ENCODE measurements at regions not wholly inside any gene's neighbourhood (a gene's known extent, or its start where the extent isn't known, plus 50 kb on each side); places are given as distances from the start of the nearest gene placed in this dataset.
"Not testable (repeated sequence)": the region's sequence is repeated elsewhere in the genome, so short reads cannot be mapped to it uniquely, and the experiment has no call there.

- Histone ChIP-seq H3K4me1 (ENCODE audit: control insufficient read depth, insufficient read depth, low read length) (no peaks in the 10 kb centered on the region), H3K36me3 (ENCODE audit: control insufficient read depth, insufficient read depth, low read length) (no peaks in the 10 kb centered on the region), H3K27ac (ENCODE audit: low read depth, low read length) (no peak overlapping the region), H3K9me3 (ENCODE audit: control insufficient read depth, insufficient read depth, low read length) (peaks cover 2% of the 10 kb centered on the region), H3K27me3 (ENCODE audit: control insufficient read depth, insufficient read depth, low read length) (no peaks in the 10 kb centered on the region), H3K4me3 (ENCODE audit: low read depth, low read length) (no peak overlapping the region)
- DNase-seq (ENCODE audit: low read depth in 4 of 6, low spot score in 6 of 6), result no peak
- 94% methylated on average over 13 of the region's 14 CpGs for WGBS (ENCODE audit: insufficient coverage)
Measured at GRCh38 chr11:97537407-97538150, 1147.8 kb downstream of the JRKL start.

GRCh38 chr11:97544431-97544830, 1154.6 kb downstream of the JRKL start:
- Histone ChIP-seq H3K27ac (ENCODE audit: low read depth, low read length) (no peak overlapping the region), H3K4me3 (ENCODE audit: low read depth, low read length) (no peak overlapping the region), H3K4me1 (ENCODE audit: control insufficient read depth, insufficient read depth, low read length) (no peaks in the 10 kb centered on the region), H3K36me3 (ENCODE audit: control insufficient read depth, insufficient read depth, low read length) (no peaks in the 10 kb centered on the region), H3K9me3 (ENCODE audit: control insufficient read depth, insufficient read depth, low read length) (no peaks in the 10 kb centered on the region), H3K27me3 (ENCODE audit: control insufficient read depth, insufficient read depth, low read length) (no peaks in the 10 kb centered on the region)
- no peak for DNase-seq (ENCODE audit: low read depth in 4 of 6, low spot score in 6 of 6)

GRCh38 chr11:97548280-97548679, 1158.5 kb downstream of the JRKL start:
- Histone ChIP-seq H3K27me3 (ENCODE audit: control insufficient read depth, insufficient read depth, low read length) (no peaks in the 10 kb centered on the region), H3K9me3 (ENCODE audit: control insufficient read depth, insufficient read depth, low read length) (no peaks in the 10 kb centered on the region), H3K36me3 (ENCODE audit: control insufficient read depth, insufficient read depth, low read length) (no peaks in the 10 kb centered on the region), H3K27ac (ENCODE audit: low read depth, low read length) (no peak overlapping the region), H3K4me1 (ENCODE audit: control insufficient read depth, insufficient read depth, low read length) (no peaks in the 10 kb centered on the region), H3K4me3 (ENCODE audit: low read depth, low read length) (no peak overlapping the region)
- DNase-seq (ENCODE audit: low read depth in 4 of 6, low spot score in 6 of 6), result no peak
- whole genome bisulfite sequencing (ENCODE audit: insufficient coverage), result no CpG with 5 or more reads among the region's 2 CpGs

- no peaks in the 10 kb centered on the region for H3K9me3 ChIP-seq (ENCODE audit: control insufficient read depth, insufficient read depth, low read length)
- no peak overlapping the region for H3K4me3 ChIP-seq (ENCODE audit: low read depth, low read length)
- no peaks in the 10 kb centered on the region for H3K27me3 ChIP-seq (ENCODE audit: control insufficient read depth, insufficient read depth, low read length)
- H3K4me1 ChIP-seq (ENCODE audit: control insufficient read depth, insufficient read depth, low read length), result no peaks in the 10 kb centered on the region
- H3K27ac ChIP-seq (ENCODE audit: low read depth, low read length), result no peak overlapping the region
- WGBS (ENCODE audit: insufficient coverage), result no CpG with 5 or more reads among the region's 2 CpGs
- DNase-seq (ENCODE audit: low read depth in 4 of 6, low spot score in 6 of 6), result peak in 1 of 6 donors; percentile 39
- H3K36me3 ChIP-seq (ENCODE audit: control insufficient read depth, insufficient read depth, low read length), result no peaks in the 10 kb centered on the region
Measured at GRCh38 chr11:97557399-97557798, 1167.6 kb downstream of the JRKL start.

GRCh38 chr11:97567801-97568200, 1178.0 kb downstream of the JRKL start:
- Histone ChIP-seq H3K27ac (ENCODE audit: low read depth, low read length) (no peak overlapping the region), H3K27me3 (ENCODE audit: control insufficient read depth, insufficient read depth, low read length) (no peaks in the 10 kb centered on the region), H3K9me3 (ENCODE audit: control insufficient read depth, insufficient read depth, low read length) (no peaks in the 10 kb centered on the region), H3K36me3 (ENCODE audit: control insufficient read depth, insufficient read depth, low read length) (no peaks in the 10 kb centered on the region), H3K4me3 (ENCODE audit: low read depth, low read length) (no peak overlapping the region), H3K4me1 (ENCODE audit: control insufficient read depth, insufficient read depth, low read length) (no peaks in the 10 kb centered on the region)
- WGBS (ENCODE audit: insufficient coverage), result no CpG with 5 or more reads among the region's 1 CpG
- no peak for DNase-seq (ENCODE audit: low read depth in 4 of 6, low spot score in 6 of 6)

- Histone ChIP-seq H3K9me3 (ENCODE audit: control insufficient read depth, insufficient read depth, low read length) (no peaks in the 10 kb centered on the region), H3K4me3 (ENCODE audit: low read depth, low read length) (no peak overlapping the region), H3K4me1 (ENCODE audit: control insufficient read depth, insufficient read depth, low read length) (no peaks in the 10 kb centered on the region), H3K27ac (ENCODE audit: low read depth, low read length) (no peak overlapping the region), H3K27me3 (ENCODE audit: control insufficient read depth, insufficient read depth, low read length) (no peaks in the 10 kb centered on the region), H3K36me3 (ENCODE audit: control insufficient read depth, insufficient read depth, low read length) (no peaks in the 10 kb centered on the region)
- 0% methylated on average over 1 of the region's 3 CpGs for WGBS (ENCODE audit: insufficient coverage)
- DNase-seq (ENCODE audit: low read depth in 4 of 6, low spot score in 6 of 6), result no peak
Measured at GRCh38 chr11:97570636-97571035, 1180.8 kb downstream of the JRKL start.

- H3K4me3 ChIP-seq (ENCODE audit: low read depth, low read length); H3K27ac ChIP-seq (ENCODE audit: low read depth, low read length); H3K9me3 ChIP-seq (ENCODE audit: control insufficient read depth, insufficient read depth, low read length); H3K27me3 ChIP-seq (ENCODE audit: control insufficient read depth, insufficient read depth, low read length); H3K4me1 ChIP-seq (ENCODE audit: control insufficient read depth, insufficient read depth, low read length); DNase-seq (ENCODE audit: low read depth in 4 of 6, low spot score in 6 of 6); H3K36me3 ChIP-seq (ENCODE audit: control insufficient read depth, insufficient read depth, low read length): not testable (repeated sequence)
- 97% methylated on average over 6 of the region's 6 CpGs for WGBS (ENCODE audit: insufficient coverage)
Measured at GRCh38 chr11:97573771-97574170, 1184.0 kb downstream of the JRKL start.

GRCh38 chr11:97574976-97575665, 1185.3 kb downstream of the JRKL start:
- no peaks in the 10 kb centered on the region for H3K36me3 ChIP-seq (ENCODE audit: control insufficient read depth, insufficient read depth, low read length)
- H3K27me3 ChIP-seq (ENCODE audit: control insufficient read depth, insufficient read depth, low read length), result no peaks in the 10 kb centered on the region
- no peak for DNase-seq (ENCODE audit: low read depth in 4 of 6, low spot score in 6 of 6)
- H3K27ac ChIP-seq (ENCODE audit: low read depth, low read length), result no peak overlapping the region
- no peak overlapping the region for H3K4me3 ChIP-seq (ENCODE audit: low read depth, low read length)
- no peaks in the 10 kb centered on the region for H3K4me1 ChIP-seq (ENCODE audit: control insufficient read depth, insufficient read depth, low read length)
- no CpG with 5 or more reads among the region's 3 CpGs for WGBS (ENCODE audit: insufficient coverage)
- no peaks in the 10 kb centered on the region for H3K9me3 ChIP-seq (ENCODE audit: control insufficient read depth, insufficient read depth, low read length)

GRCh38 chr11:97607291-97608000, 1217.6 kb downstream of the JRKL start:
- peak in 1 of 6 donors; percentile 13 for DNase-seq (ENCODE audit: low read depth in 4 of 6, low spot score in 6 of 6)
- peaks cover 3% of the 10 kb centered on the region for H3K9me3 ChIP-seq (ENCODE audit: control insufficient read depth, insufficient read depth, low read length)
- H3K4me1 ChIP-seq (ENCODE audit: control insufficient read depth, insufficient read depth, low read length), result no peaks in the 10 kb centered on the region
- H3K4me3 ChIP-seq (ENCODE audit: low read depth, low read length), result no peak overlapping the region
- H3K27me3 ChIP-seq (ENCODE audit: control insufficient read depth, insufficient read depth, low read length), result no peaks in the 10 kb centered on the region
- no peaks in the 10 kb centered on the region for H3K36me3 ChIP-seq (ENCODE audit: control insufficient read depth, insufficient read depth, low read length)
- no peak overlapping the region for H3K27ac ChIP-seq (ENCODE audit: low read depth, low read length)
- WGBS (ENCODE audit: insufficient coverage), result no CpG with 5 or more reads among the region's 3 CpGs

Measured in spinal cord (tissue), 9 donors.